ENCODE measurements at regions not wholly inside any gene's neighbourhood (a gene's known extent, or its start where the extent isn't known, plus 50 kb on each side); places are given as distances from the start of the nearest gene placed in this dataset.
"Not testable (repeated sequence)": the region's sequence is repeated elsewhere in the genome, so short reads cannot be mapped to it uniquely, and the experiment has no call there.

GRCh38 chr13:21296991-21297390 lies 120.5 kb downstream of the MRPL57 start:
- H3K27ac ChIP-seq = peak overlapping the region in 7 of 8 donors; percentile 58 to 78 (median 71)
- 14 to 19% (median 18%) methylated on average over 5 of the region's 5 CpGs for WGBS, 5 donors
- intact Hi-C loops (cut with DNase I; ENCODE audit: low total_unique reads) = loop anchor here (5.0 kb wide), 1 partner anchor 180 kb away; no protein-coding TSS in a partner anchor
- not testable (repeated sequence) for H3K36me3 ChIP-seq; H3K27me3 ChIP-seq (replicated peaks in 1 of 7); H3K4me3 ChIP-seq; H3K9me3 ChIP-seq
- TF ChIP-seq POLR2AphosphoS5 (IDR thresholded peaks at IDR 0.05) (peak in 1 of 3 donors; percentile 16), CTCF (IDR thresholded peaks at IDR 0.05 in 8 of 11, conservative IDR thresholded peaks at IDR 0.05 in 3 of 11) (peak in 8 of 11 experiments; percentile 11 to 64 (median 44))
- H3K4me1 ChIP-seq = peaks cover 4 to 31% (median 25%) of the 10 kb centered on the region in 6 donors
- DNase-seq = peak; percentile 81

DNA sequence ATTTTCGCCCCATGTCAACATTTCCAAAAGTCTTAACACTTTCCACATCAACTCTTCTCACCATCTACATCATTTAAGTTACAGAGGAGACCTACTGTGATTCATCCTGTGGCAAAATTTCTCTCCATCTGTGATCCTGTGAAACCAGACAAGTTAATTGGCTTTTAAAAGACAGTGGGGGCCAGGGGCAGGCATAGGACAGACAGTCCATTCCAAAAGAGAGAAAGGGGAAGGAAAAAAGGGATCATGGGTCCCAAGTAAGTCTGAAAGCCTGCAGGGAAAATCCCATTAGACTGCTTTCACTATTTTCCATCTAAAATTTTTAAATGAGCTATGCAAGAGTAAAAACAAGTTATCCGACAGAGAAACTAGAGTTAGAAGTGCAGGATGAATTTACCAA lies 121.0 kb downstream of the MRPL57 start:
- Histone ChIP-seq H3K36me3 (no peaks in the 10 kb centered on the region), H3K27ac (peak overlapping the region; percentile 58 to 78 (median 70)), H3K27me3 (replicated peaks in 1 of 7) (no peaks in the 10 kb centered on the region), H3K4me3 (peak overlapping the region in 7 of 8 donors; percentile 96 to 100 (median 99)), H3K4me1 (peaks cover 4 to 31% (median 25%) of the 10 kb centered on the region in 6 donors), H3K9me3 (no peaks in the 10 kb centered on the region)
- intact Hi-C loops (cut with DNase I; ENCODE audit: low total_unique reads) = loop anchor here (5.0 kb wide), 1 partner anchor 180 kb away; no protein-coding TSS in a partner anchor
- no peak for DNase-seq
- WGBS, 5 donors = 69 to 85% (median 78%) methylated on average over 2 of the region's 2 CpGs
- TF ChIP-seq CTCF (IDR thresholded peaks at IDR 0.05 in 8 of 11, conservative IDR thresholded peaks at IDR 0.05 in 3 of 11) = no peak
- no peak for TF ChIP-seq POLR2AphosphoS5 (IDR thresholded peaks at IDR 0.05)
- no peak for TF ChIP-seq POLR2A (IDR thresholded peaks at IDR 0.05)

- WGBS, 5 donors = 0 to 1% (median 1%) methylated on average over 23 to 74 of the region's 74 CpGs
- peak; percentile 96 for DNase-seq
- intact Hi-C loops (cut with DNase I; ENCODE audit: low total_unique reads) = loop anchor here (5.0 kb wide), 1 partner anchor 179 kb away; no protein-coding TSS in a partner anchor
- H3K9me3 ChIP-seq = no peaks in the 10 kb centered on the region
- H3K4me3 ChIP-seq = peak overlapping the region; percentile 87 to 100 (median 99)
- no peaks in the 10 kb centered on the region for H3K27me3 ChIP-seq (replicated peaks in 1 of 7)
- TF ChIP-seq POLR2AphosphoS5 (IDR thresholded peaks at IDR 0.05) (peak; percentile 82 to 93 (median 86)), POLR2A (IDR thresholded peaks at IDR 0.05) (no peak), CTCF (IDR thresholded peaks at IDR 0.05 in 8 of 11, conservative IDR thresholded peaks at IDR 0.05 in 3 of 11) (peak; percentile 80 to 95 (median 93))
- peak overlapping the region; percentile 58 to 78 (median 70) for H3K27ac ChIP-seq
- peaks cover 4 to 31% (median 25%) of the 10 kb centered on the region in 6 donors for H3K4me1 ChIP-seq
- peaks cover 0 to 5% (median 0%) of the 10 kb centered on the region in 6 donors for H3K36me3 ChIP-seq
Measured at GRCh38 chr13:21297914-21298831, 121.7 kb downstream of the MRPL57 start.

GRCh38 chr13:21304256-21304655 lies 127.8 kb downstream of the MRPL57 start:
- TF ChIP-seq POLR2AphosphoS5 (IDR thresholded peaks at IDR 0.05) (no peak), CTCF (IDR thresholded peaks at IDR 0.05 in 8 of 11, conservative IDR thresholded peaks at IDR 0.05 in 3 of 11) (no peak), POLR2A (IDR thresholded peaks at IDR 0.05) (no peak)
- H3K36me3 ChIP-seq = peaks cover 0 to 15% (median 0%) of the 10 kb centered on the region in 6 donors
- no peak overlapping the region for H3K27ac ChIP-seq
- intact Hi-C loops (cut with DNase I; ENCODE audit: low total_unique reads) = no loop called here
- WGBS, 5 donors = 92 to 99% (median 92%) methylated on average over 6 of the region's 6 CpGs
- no peaks in the 10 kb centered on the region for H3K9me3 ChIP-seq
- H3K4me3 ChIP-seq = no peak overlapping the region
- no peak for DNase-seq
- peaks cover 0 to 5% (median 2%) of the 10 kb centered on the region in 6 donors for H3K4me1 ChIP-seq
- no peaks in the 10 kb centered on the region for H3K27me3 ChIP-seq (replicated peaks in 1 of 7)

GRCh38 chr13:21306300-21307073 lies 130.0 kb downstream of the MRPL57 start:
- H3K4me1 ChIP-seq; H3K4me3 ChIP-seq; H3K27ac ChIP-seq; H3K27me3 ChIP-seq (replicated peaks in 1 of 7); H3K9me3 ChIP-seq; intact Hi-C loops (cut with DNase I; ENCODE audit: low total_unique reads); DNase-seq: not testable (repeated sequence)
- 85 to 95% (median 90%) methylated on average over 12 of the region's 12 CpGs for WGBS, 5 donors
- H3K36me3 ChIP-seq = peaks cover 0 to 15% (median 0%) of the 10 kb centered on the region in 6 donors

DNA sequence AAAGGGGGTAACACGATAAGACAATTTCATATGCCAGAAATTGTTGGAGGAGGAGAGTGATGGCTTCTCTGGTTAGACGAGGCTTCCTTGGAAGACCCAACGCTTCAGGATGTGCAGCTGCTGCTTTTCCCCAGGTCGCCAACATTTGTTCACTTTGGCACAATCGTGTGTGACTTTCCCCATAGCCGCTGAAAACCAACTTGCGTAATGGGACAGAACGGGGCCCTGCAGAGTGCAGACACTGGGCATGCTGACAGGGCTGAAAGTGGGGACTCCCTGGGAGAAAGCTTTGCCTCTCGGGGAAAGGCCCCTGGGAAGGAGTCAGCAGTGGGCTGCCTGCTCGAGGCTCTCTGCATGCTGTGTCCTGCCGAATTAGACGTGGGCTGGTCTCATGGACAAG lies 130.7 kb downstream of the MRPL57 start:
- H3K4me3 ChIP-seq; H3K4me1 ChIP-seq; H3K27ac ChIP-seq; H3K27me3 ChIP-seq (replicated peaks in 1 of 7); H3K9me3 ChIP-seq; intact Hi-C loops (cut with DNase I; ENCODE audit: low total_unique reads); DNase-seq: not testable (repeated sequence)
- H3K36me3 ChIP-seq = peaks cover 0 to 15% (median 0%) of the 10 kb centered on the region in 6 donors
- WGBS, 5 donors = 80 to 92% (median 86%) methylated on average over 5 to 10 of the region's 12 CpGs
